ENCODE measurements at regions not wholly inside any gene's neighbourhood (a gene's known extent, or its start where the extent isn't known, plus 50 kb on each side); places are given as distances from the start of the nearest gene placed in this dataset.

- no peak for TF ChIP-seq CTCF (conservative IDR thresholded peaks at IDR 0.05; ENCODE audit: low read depth, low read length)
- no peak for DNase-seq (ENCODE audit: low read depth)
- no peak overlapping the region for H3K4me3 ChIP-seq (ENCODE audit: low read depth, low read length)
These were observed 354.7 kb downstream of the STIM2 start for GRCh38 chr4:27215220-27215826.

GRCh38 chr4:27217261-27217769, 356.7 kb downstream of the STIM2 start:
- no peak overlapping the region for H3K4me3 ChIP-seq (ENCODE audit: low read depth, low read length)
- DNase-seq (ENCODE audit: low read depth) = no peak
- no peak for TF ChIP-seq CTCF (conservative IDR thresholded peaks at IDR 0.05; ENCODE audit: low read depth, low read length)

GRCh38 chr4:27218013-27218412, 357.4 kb downstream of the STIM2 start:
- DNase-seq (ENCODE audit: low read depth) = no peak
- no peak for TF ChIP-seq CTCF (conservative IDR thresholded peaks at IDR 0.05; ENCODE audit: low read depth, low read length)
- H3K4me3 ChIP-seq (ENCODE audit: low read depth, low read length) = no peak overlapping the region

DNA sequence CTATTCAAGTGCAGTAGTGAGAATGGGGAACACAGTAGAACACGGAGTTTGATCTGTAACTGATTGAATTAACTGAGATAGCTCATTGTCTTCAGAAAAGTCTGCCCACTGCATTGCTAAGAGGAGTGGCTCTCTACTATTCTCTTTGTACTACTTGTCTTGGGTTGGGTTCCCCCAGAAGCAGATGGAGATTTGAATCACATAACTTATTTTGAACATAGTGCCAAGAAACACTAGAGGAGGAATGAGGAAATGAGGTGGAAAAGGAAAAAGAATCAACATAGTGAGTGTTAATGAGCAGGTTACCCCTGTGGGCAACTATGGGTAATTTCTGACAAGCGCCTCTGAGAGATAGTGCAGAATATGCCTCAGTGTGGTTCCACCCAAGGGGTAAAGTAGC, 362.7 kb downstream of the STIM2 start:
- TF ChIP-seq CTCF (conservative IDR thresholded peaks at IDR 0.05; ENCODE audit: low read depth, low read length) = no peak
- no peak overlapping the region for H3K4me3 ChIP-seq (ENCODE audit: low read depth, low read length)
- no peak for DNase-seq (ENCODE audit: low read depth)

GRCh38 chr4:27233531-27233930, 372.9 kb downstream of the STIM2 start:
- DNase-seq (ENCODE audit: low read depth) = no peak
- no peak for TF ChIP-seq CTCF (conservative IDR thresholded peaks at IDR 0.05; ENCODE audit: low read depth, low read length)
- no peak overlapping the region for H3K4me3 ChIP-seq (ENCODE audit: low read depth, low read length)

DNA sequence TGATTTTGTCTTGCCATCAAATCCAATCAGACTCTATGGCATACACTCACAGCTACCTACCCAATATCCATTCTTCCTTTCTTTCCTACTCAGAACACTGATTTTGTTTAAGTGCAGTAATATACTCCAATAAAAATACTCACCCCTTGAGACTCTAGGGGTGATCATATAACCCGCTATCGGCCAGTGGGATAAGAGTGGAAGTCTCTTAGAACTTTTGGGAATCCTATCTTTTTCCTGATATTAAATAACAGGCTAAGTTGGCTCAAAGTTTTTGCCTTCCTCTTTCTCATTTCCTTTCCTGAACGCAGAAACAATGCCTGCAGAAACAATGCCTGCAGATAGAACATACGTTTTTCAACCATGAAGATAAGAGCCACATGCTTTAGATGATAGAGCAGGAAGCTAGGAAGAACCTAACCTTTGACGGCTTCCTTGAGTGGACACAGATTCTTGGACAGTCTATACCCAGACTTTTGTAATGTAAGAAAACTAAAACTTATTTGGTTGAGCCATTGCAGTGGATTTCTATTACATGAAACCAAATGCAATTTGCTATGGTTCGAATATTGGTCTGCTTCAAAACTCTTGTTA, 373.8 kb downstream of the STIM2 start:
- no peak overlapping the region for H3K4me3 ChIP-seq (ENCODE audit: low read depth, low read length)
- no peak for TF ChIP-seq CTCF (conservative IDR thresholded peaks at IDR 0.05; ENCODE audit: low read depth, low read length)
- DNase-seq (ENCODE audit: low read depth) = no peak

DNA sequence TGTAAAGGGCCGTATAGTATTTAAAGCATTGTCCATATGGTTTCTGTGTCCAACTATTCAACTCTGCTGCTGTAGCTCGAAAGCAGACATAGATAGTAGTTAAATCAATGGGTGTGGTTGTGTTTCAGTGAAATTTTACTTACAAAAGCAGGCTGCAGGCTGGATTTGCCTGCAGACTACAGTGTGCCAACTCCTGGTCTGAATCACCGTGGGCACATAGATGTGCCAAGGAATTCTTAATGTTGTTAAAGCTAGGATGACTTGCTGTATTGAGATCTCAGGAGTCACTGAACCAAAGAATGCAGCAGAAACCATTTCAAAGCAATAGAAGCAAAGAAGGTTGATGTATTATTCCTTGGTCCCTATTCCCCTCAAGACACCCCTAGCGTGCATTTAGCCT, 379.0 kb downstream of the STIM2 start:
- DNase-seq (ENCODE audit: low read depth) = no peak
- TF ChIP-seq CTCF (conservative IDR thresholded peaks at IDR 0.05; ENCODE audit: low read depth, low read length) = no peak
- no peak overlapping the region for H3K4me3 ChIP-seq (ENCODE audit: low read depth, low read length)
